ENCODE measurements at regions not wholly inside any gene's neighbourhood (a gene's known extent, or its start where the extent isn't known, plus 50 kb on each side); places are given as distances from the start of the nearest gene placed in this dataset.
A peak's percentile ranks its signal among the peaks of the same experiment; 100 is the strongest.

DNA sequence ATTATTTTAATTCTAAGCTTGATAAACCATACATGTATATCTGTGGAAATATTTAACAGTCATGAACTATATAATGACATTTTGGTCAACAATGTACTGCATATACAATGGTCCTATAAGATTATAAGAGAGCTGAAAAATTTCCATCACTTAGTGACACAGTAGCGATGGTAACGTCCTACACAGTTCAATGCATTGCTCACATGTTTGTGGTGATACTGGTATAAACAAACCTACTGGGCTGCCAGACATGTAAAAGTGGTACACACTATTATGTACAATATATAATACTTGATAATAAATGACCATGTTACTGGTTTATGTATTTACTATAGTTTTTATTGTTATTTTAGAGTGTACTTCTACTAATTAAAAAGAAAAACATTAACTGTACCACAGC lies 841.9 kb downstream of the LTN1 start:
- Histone ChIP-seq H3K36me3 (no peaks in the 10 kb centered on the region), H3K4me1 (no peaks in the 10 kb centered on the region), H3K27ac (no peak overlapping the region), H3K4me3 (no peak overlapping the region), H3K27me3 (no peaks in the 10 kb centered on the region), H3K9me3 (no peaks in the 10 kb centered on the region)
- ATAC-seq (ENCODE audit: low FRiP score in 2 of 2) = no peak
- no peak for TF ChIP-seq POLR2A (IDR thresholded peaks at IDR 0.05)
- TF ChIP-seq EP300 (IDR thresholded peaks at IDR 0.05) = no peak
- TF ChIP-seq CTCF (IDR thresholded peaks at IDR 0.05) = no peak
- TF ChIP-seq POLR2AphosphoS5 (IDR thresholded peaks at IDR 0.05) = no peak
- no peak for DNase-seq
- 78 to 98% methylated on average over 2 of the region's 2 CpGs for WGBS, 2 donors

DNA sequence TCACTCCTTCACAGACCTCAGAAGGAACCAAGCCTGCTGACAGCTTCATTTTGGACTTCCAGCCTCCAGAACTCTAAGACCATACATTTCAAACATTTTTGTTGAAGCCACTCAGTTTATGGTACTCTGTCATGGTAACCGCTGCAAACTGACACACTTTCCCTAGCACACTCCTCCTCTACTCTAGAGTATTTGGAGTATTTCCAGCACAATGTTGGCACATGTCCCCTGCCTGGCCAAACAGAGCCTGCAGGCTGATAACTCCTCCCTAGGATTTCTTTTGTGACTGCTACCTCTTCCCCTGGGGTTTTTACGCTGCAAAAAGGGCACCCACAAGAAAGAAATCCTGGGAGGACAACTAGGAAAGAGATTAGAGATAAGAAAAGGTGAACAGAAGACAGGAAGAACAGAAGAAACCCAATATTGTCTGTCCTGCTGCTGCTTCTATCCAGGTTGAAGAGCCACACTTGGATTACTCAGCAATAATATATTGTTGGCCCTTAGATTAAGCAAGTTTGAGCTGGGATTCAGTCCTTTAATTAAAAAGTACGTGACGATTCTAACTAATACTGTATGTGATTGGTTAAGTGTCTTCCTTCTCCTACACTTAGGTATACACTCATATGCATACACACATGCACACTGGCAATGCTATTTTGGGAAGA lies 844.1 kb downstream of the LTN1 start:
- no peak for TF ChIP-seq POLR2AphosphoS5 (IDR thresholded peaks at IDR 0.05)
- no peak for TF ChIP-seq CTCF (IDR thresholded peaks at IDR 0.05)
- TF ChIP-seq EP300 (IDR thresholded peaks at IDR 0.05) = no peak
- TF ChIP-seq POLR2A (IDR thresholded peaks at IDR 0.05) = no peak
- Histone ChIP-seq H3K27me3 (no peaks in the 10 kb centered on the region), H3K4me1 (no peaks in the 10 kb centered on the region), H3K9me3 (no peaks in the 10 kb centered on the region), H3K36me3 (no peaks in the 10 kb centered on the region), H3K4me3 (no peak overlapping the region), H3K27ac (no peak overlapping the region)
- WGBS, 2 donors = 67 to 77% methylated on average over 4 of the region's 4 CpGs
- no peak for DNase-seq
- ATAC-seq (ENCODE audit: low FRiP score in 2 of 2) = no peak

GRCh38 chr21:28144653-28145052 lies 848.0 kb downstream of the LTN1 start:
- WGBS, 2 donors = 92 to 95% methylated on average over 4 of the region's 4 CpGs
- Histone ChIP-seq H3K4me3 (no peak overlapping the region), H3K27ac (no peak overlapping the region), H3K36me3 (no peaks in the 10 kb centered on the region), H3K9me3 (no peaks in the 10 kb centered on the region), H3K27me3 (no peaks in the 10 kb centered on the region), H3K4me1 (no peaks in the 10 kb centered on the region)
- DNase-seq (no peak), ATAC-seq (ENCODE audit: low FRiP score in 2 of 2) (no peak)
- TF ChIP-seq POLR2A (IDR thresholded peaks at IDR 0.05) = no peak
- TF ChIP-seq EP300 (IDR thresholded peaks at IDR 0.05) = no peak
- TF ChIP-seq POLR2AphosphoS5 (IDR thresholded peaks at IDR 0.05) = no peak
- TF ChIP-seq CTCF (IDR thresholded peaks at IDR 0.05) = no peak

DNA sequence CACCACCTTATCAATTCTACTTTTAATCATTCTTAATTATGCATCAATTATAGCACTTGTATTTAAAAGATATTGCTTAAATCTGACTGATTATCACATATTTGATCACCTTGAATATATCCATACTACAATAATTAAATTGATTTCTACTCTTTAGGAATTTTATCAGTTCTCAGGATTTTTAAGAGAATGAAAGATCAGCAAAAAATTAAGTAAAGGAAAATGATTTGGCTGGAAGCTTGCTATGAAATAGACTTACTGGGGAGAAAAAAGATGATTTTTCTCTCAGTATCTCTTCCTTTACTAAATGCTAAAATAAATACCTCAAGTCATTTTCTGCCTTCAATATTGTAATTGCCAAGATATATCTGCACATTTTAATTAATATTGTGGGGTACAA lies 848.6 kb downstream of the LTN1 start:
- Histone ChIP-seq H3K36me3 (no peaks in the 10 kb centered on the region), H3K27me3 (no peaks in the 10 kb centered on the region), H3K27ac (no peak overlapping the region), H3K4me3 (no peak overlapping the region), H3K4me1 (no peaks in the 10 kb centered on the region), H3K9me3 (no peaks in the 10 kb centered on the region)
- TF ChIP-seq EP300 (IDR thresholded peaks at IDR 0.05) = no peak
- no peak for TF ChIP-seq POLR2A (IDR thresholded peaks at IDR 0.05)
- no peak for TF ChIP-seq CTCF (IDR thresholded peaks at IDR 0.05)
- TF ChIP-seq POLR2AphosphoS5 (IDR thresholded peaks at IDR 0.05) = no peak
- ATAC-seq (ENCODE audit: low FRiP score in 2 of 2) (no peak), DNase-seq (no peak)

DNA sequence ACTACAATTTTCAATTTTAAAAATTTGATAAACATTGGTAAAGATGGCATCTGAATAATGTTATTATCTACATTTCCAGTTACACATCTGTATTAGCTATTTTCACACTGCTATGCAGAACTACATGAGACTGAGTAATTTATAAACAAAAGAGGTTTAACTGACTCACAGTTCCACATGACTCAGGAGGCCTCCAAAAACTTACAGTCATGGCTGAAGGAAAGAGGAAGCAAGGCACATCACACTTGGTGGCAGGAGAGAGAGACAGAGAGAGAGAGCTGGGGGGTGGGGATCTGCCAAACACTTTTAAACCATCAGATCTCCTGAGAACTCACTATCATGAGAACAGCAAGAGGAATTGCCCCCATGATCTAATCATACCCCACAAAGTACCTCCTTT lies 850.0 kb downstream of the LTN1 start:
- Histone ChIP-seq H3K4me3 (no peak overlapping the region), H3K27me3 (no peaks in the 10 kb centered on the region), H3K9me3 (no peaks in the 10 kb centered on the region), H3K4me1 (no peaks in the 10 kb centered on the region), H3K27ac (no peak overlapping the region), H3K36me3 (no peaks in the 10 kb centered on the region)
- DNase-seq (no peak), ATAC-seq (ENCODE audit: low FRiP score in 2 of 2) (peak in 1 of 2 donors; percentile 63)
- TF ChIP-seq POLR2AphosphoS5 (IDR thresholded peaks at IDR 0.05) (no peak), EP300 (IDR thresholded peaks at IDR 0.05) (no peak), CTCF (IDR thresholded peaks at IDR 0.05) (no peak)
